Loucy (cell line): ENCODE measurements at regions not wholly inside any gene's neighbourhood (a gene's known extent, or its start where the extent isn't known, plus 50 kb on each side); places are given as distances from the start of the nearest gene placed in this dataset.

Source experiments
- H2AFZ ChIP-seq: fragments of 200-600 bp; sonication (generic); 2 replicates; pipeline ENCODE4 v1.6.0; 2016; ENCODE audit warnings: antibody characterized with exemption, mild to moderate bottlenecking, low read length, moderate library complexity
- H3F3A ChIP-seq: fragments of 200-600 bp; 2 replicates; pipeline ENCODE4 v1.6.0; 2016; ENCODE audit warnings: antibody characterized with exemption, low read depth, mild to moderate bottlenecking
- H3K27me3 ChIP-seq: fragments of 200-600 bp; sonication (generic); 2 replicates; pipeline ENCODE4 v1.6.1; 2014; ENCODE audit warnings: low read length, mild to moderate bottlenecking; ENCODE audit not compliant: insufficient read depth, poor library complexity, severe bottlenecking
- H3K36me3 ChIP-seq: fragments of 200-600 bp; sonication (generic); 2 replicates; pipeline ENCODE4 v1.6.1; 2016; ENCODE audit warnings: low read length; ENCODE audit not compliant: insufficient read depth
- H3K4me1 ChIP-seq: fragments of 200-600 bp; sonication (generic); 2 replicates; pipeline ENCODE4 v1.5.1; 2014; ENCODE audit warnings: low read length, mild to moderate bottlenecking; ENCODE audit not compliant: insufficient read depth, poor library complexity, severe bottlenecking
- H3K4me2 ChIP-seq: fragments of 200-600 bp; sonication (generic); 2 replicates; pipeline ENCODE4 v1.6.0; 2014; ENCODE audit warnings: antibody characterized with exemption, low read length, low read depth, mild to moderate bottlenecking; ENCODE audit not compliant: poor library complexity, severe bottlenecking
- H3K4me3 ChIP-seq: fragments of 200-600 bp; sonication (generic); 2 replicates; pipeline ENCODE4 v1.5.1; 2014; ENCODE audit warnings: low read length, mild to moderate bottlenecking, mixed read lengths; ENCODE audit not compliant: poor library complexity, severe bottlenecking
- H3K79me2 ChIP-seq: fragments of 200-600 bp; sonication (generic); 2 replicates; pipeline ENCODE4 v1.6.1; 2014; ENCODE audit warnings: low read length; ENCODE audit not compliant: insufficient read depth
- H3K9ac ChIP-seq: fragments of 200-600 bp; sonication (generic); 2 replicates; pipeline ENCODE4 v1.6.0; 2014; ENCODE audit warnings: mild to moderate bottlenecking, low read depth, low read length, moderate library complexity; ENCODE audit not compliant: poor library complexity, severe bottlenecking
- H3K9me2 ChIP-seq: fragments of 200-600 bp; sonication (generic); replicated peaks from 2 replicates; pipeline ENCODE4 v1.6.1; 2016; ENCODE audit warnings: low read depth, low read length, mixed read lengths
- H3K9me3 ChIP-seq: fragments of 200-600 bp; sonication (generic); 2 replicates; pipeline ENCODE4 v1.6.1; 2014; ENCODE audit warnings: mild to moderate bottlenecking, antibody characterized with exemption, low read length, low read depth; ENCODE audit not compliant: insufficient read depth
- H4K20me1 ChIP-seq: fragments of 200-600 bp; sonication (generic); 2 replicates; pipeline ENCODE4 v1.6.0; 2014; ENCODE audit warnings: antibody characterized with exemption, low read length, mild to moderate bottlenecking; ENCODE audit not compliant: insufficient read depth, poor library complexity, severe bottlenecking
- CTCF ChIP-seq: fragments of 200-600 bp; sonication (generic); conservative IDR thresholded peaks from 2 replicates; pipeline ENCODE4 v1.5.1; 2014; ENCODE audit warnings: mild to moderate bottlenecking, antibody characterized with exemption, low read length
- EZH2phosphoT487 ChIP-seq: fragments of 200-600 bp; IDR thresholded peaks from 2 replicates; pipeline ENCODE4 v1.6.1; 2018; ENCODE audit warnings: antibody characterized with exemption, mild to moderate bottlenecking, moderate library complexity, borderline replicate concordance

GRCh38 chr20:22684763-22685443, 100.5 kb upstream of the FOXA2 start:
- H2AFZ ChIP-seq = peak overlapping the region; percentile 66
- no peaks in the 10 kb centered on the region for H3F3A ChIP-seq
- H3K27me3 ChIP-seq = no peaks in the 10 kb centered on the region
- no peaks in the 10 kb centered on the region for H3K79me2 ChIP-seq
- H3K9ac ChIP-seq = no peak overlapping the region
- no peaks in the 10 kb centered on the region for H3K9me3 ChIP-seq
- H3K4me3 ChIP-seq = no peak overlapping the region
- no peaks in the 10 kb centered on the region for H4K20me1 ChIP-seq
- no peaks in the 10 kb centered on the region for H3K36me3 ChIP-seq
- no peaks in the 10 kb centered on the region for H3K9me2 ChIP-seq
- H3K4me1 ChIP-seq = no peaks in the 10 kb centered on the region
- H3K4me2 ChIP-seq = no peak overlapping the region
- TF ChIP-seq CTCF = 0 out of 2 replicates have a peak, but pooled peaks have one; percentile 14
- TF ChIP-seq EZH2phosphoT487 = no peak

DNA sequence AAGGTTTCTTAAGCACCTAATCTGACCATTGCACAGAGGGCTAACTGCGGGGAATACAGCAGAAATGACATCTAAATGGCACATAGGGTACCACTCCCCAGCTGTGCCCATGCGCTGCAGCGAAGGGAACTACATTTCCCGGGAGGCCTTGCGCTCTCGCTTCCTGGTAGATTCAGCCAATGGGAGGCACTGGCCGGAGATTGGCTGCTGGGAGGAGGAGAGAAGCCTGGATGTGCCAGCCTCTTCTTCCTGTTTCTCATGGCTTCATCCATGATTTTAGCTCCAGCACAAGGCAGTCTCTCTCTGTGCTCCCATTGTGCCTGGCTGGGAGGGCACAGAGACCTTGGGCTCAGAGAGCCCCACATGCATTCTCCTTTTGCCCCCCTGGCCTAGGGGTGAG, 101.7 kb upstream of the FOXA2 start:
- H3K4me2 ChIP-seq = no peak overlapping the region
- H3K9me3 ChIP-seq = no peaks in the 10 kb centered on the region
- no peaks in the 10 kb centered on the region for H3K27me3 ChIP-seq
- no peak overlapping the region for H3K9ac ChIP-seq
- H2AFZ ChIP-seq = no peak overlapping the region; the same call in 1 of the 2 replicates
- no peaks in the 10 kb centered on the region for H3K9me2 ChIP-seq
- H4K20me1 ChIP-seq = no peaks in the 10 kb centered on the region
- H3F3A ChIP-seq = no peaks in the 10 kb centered on the region
- no peak overlapping the region for H3K4me3 ChIP-seq
- H3K79me2 ChIP-seq = no peaks in the 10 kb centered on the region
- TF ChIP-seq CTCF = no peak
- TF ChIP-seq EZH2phosphoT487 = no peak
- H3K36me3 ChIP-seq = no peaks in the 10 kb centered on the region
- no peaks in the 10 kb centered on the region for H3K4me1 ChIP-seq

GRCh38 chr20:22687676-22688349, 103.4 kb upstream of the FOXA2 start:
- Histone ChIP-seq H3K36me3 (no peaks in the 10 kb centered on the region), H3F3A (no peaks in the 10 kb centered on the region), H3K4me1 (no peaks in the 10 kb centered on the region), H3K4me2 (no peak overlapping the region), H3K9me2 (no peaks in the 10 kb centered on the region), H3K4me3 (no peak overlapping the region), H3K9me3 (no peaks in the 10 kb centered on the region), H4K20me1 (no peaks in the 10 kb centered on the region), H2AFZ (no peak overlapping the region), H3K27me3 (no peaks in the 10 kb centered on the region), H3K79me2 (no peaks in the 10 kb centered on the region), H3K9ac (no peak overlapping the region)
- TF ChIP-seq CTCF = no peak
- no peak for TF ChIP-seq EZH2phosphoT487
